Breast epithelium (tissue), 3 donors: ENCODE measurements at regions not wholly inside any gene's neighbourhood (a gene's known extent, or its start where the extent isn't known, plus 50 kb on each side); places are given as distances from the start of the nearest gene placed in this dataset.

ENCODE experiments used
- POLR2A ChIP-seq: fragments of 450-650 bp; IDR thresholded peaks from one replicate; pipeline ENCODE4 v1.6.1; 2016; ENCODE audit warnings: antibody characterized with exemption, mild to moderate bottlenecking, moderate library complexity
- TF ChIP-seq, protein P1 (sequence below), 3 donors: fragments of 450-650 bp; IDR thresholded peaks; one replicate each; pipeline ENCODE4 v1.5.1; 2016 to 2017; ENCODE audit warnings: antibody characterized with exemption in 3 of 3, mild to moderate bottlenecking in 3 of 3, moderate library complexity in 3 of 3

DNA sequence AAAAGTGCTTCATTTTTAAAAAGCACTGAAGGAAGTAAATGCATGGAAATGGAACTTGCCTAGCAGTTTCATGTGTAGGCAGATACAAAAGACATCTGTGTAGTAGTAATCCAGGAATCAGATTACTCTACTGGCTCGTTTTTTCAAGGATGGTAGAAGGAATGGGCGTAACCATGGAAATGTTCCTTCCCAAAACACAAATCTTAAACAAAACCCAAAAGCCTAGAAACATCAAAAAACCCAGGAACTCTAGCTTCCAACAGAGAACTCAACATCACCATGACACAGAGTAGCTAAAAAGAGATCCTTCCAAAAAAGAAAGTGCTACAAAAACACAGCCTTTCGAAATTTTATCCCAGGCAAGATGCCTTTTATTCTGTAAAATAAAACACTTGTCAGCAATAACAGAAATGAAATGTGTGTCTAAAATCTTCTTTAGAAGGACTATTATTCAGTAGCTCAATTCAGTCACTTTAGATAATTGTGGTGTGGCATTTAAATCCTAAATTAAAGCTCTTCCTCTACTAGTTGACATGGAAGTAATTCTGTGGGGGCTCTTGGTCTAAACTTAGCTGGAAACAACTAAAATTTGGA is 81.7 kb downstream of the FAM217A start:
- TF ChIP-seq POLR2A, result no peak
- TF ChIP-seq, protein P1, sequence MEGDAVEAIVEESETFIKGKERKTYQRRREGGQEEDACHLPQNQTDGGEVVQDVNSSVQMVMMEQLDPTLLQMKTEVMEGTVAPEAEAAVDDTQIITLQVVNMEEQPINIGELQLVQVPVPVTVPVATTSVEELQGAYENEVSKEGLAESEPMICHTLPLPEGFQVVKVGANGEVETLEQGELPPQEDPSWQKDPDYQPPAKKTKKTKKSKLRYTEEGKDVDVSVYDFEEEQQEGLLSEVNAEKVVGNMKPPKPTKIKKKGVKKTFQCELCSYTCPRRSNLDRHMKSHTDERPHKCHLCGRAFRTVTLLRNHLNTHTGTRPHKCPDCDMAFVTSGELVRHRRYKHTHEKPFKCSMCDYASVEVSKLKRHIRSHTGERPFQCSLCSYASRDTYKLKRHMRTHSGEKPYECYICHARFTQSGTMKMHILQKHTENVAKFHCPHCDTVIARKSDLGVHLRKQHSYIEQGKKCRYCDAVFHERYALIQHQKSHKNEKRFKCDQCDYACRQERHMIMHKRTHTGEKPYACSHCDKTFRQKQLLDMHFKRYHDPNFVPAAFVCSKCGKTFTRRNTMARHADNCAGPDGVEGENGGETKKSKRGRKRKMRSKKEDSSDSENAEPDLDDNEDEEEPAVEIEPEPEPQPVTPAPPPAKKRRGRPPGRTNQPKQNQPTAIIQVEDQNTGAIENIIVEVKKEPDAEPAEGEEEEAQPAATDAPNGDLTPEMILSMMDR (IDR thresholded peaks at IDR 0.05), result no peak
